Left ventricle myocardium inferior (tissue), 1 donor: ENCODE measurements at regions not wholly inside any gene's neighbourhood (a gene's known extent, or its start where the extent isn't known, plus 50 kb on each side); places are given as distances from the start of the nearest gene placed in this dataset.

Source experiments
- DNase-seq: peaks from one replicate; pipeline ENCODE4 v3.0.0-alpha.2; 2020
- H3K27ac ChIP-seq: fragments of 200-600 bp; replicated peaks from 2 replicates; pipeline ENCODE4 v1.8.0; 2021
- H3K27me3 ChIP-seq: fragments of 200-600 bp; 2 replicates; pipeline ENCODE4 v1.8.0; 2021; ENCODE audit warnings: low read depth
- H3K36me3 ChIP-seq: fragments of 200-600 bp; 2 replicates; pipeline ENCODE4 v1.8.0; 2021
- H3K4me1 ChIP-seq: fragments of 200-600 bp; 2 replicates; pipeline ENCODE4 v1.8.0; 2021
- H3K4me3 ChIP-seq: fragments of 200-600 bp; 2 replicates; pipeline ENCODE4 v1.8.0; 2021; ENCODE audit warnings: mild to moderate bottlenecking, moderate library complexity
- H3K9me3 ChIP-seq: fragments of 200-600 bp; replicated peaks from 2 replicates; pipeline ENCODE4 v1.8.0; 2021
- intact Hi-C: fragments of 100-400 bp; cut with micrococcal nuclease; formaldehyde crosslinking; loops from one replicate; pipeline ENCODE4 v1.11.0; 2022
- TF ChIP-seq, protein P1 (sequence below): fragments of 200-600 bp; IDR thresholded peaks from 2 replicates; pipeline ENCODE4 v1.8.0; 2021; ENCODE audit warnings: antibody characterized with exemption, mild to moderate bottlenecking, borderline replicate concordance
- donor health status: DM: no; HTN: yes; CAD: no; lungs with severe emphysema.

GRCh38 chr2:147649998-147650397 is 194.8 kb upstream of the ACVR2A start:
- intact Hi-C loops, result no loop called here
- TF ChIP-seq, protein P1, sequence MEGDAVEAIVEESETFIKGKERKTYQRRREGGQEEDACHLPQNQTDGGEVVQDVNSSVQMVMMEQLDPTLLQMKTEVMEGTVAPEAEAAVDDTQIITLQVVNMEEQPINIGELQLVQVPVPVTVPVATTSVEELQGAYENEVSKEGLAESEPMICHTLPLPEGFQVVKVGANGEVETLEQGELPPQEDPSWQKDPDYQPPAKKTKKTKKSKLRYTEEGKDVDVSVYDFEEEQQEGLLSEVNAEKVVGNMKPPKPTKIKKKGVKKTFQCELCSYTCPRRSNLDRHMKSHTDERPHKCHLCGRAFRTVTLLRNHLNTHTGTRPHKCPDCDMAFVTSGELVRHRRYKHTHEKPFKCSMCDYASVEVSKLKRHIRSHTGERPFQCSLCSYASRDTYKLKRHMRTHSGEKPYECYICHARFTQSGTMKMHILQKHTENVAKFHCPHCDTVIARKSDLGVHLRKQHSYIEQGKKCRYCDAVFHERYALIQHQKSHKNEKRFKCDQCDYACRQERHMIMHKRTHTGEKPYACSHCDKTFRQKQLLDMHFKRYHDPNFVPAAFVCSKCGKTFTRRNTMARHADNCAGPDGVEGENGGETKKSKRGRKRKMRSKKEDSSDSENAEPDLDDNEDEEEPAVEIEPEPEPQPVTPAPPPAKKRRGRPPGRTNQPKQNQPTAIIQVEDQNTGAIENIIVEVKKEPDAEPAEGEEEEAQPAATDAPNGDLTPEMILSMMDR, result no peak
- Histone ChIP-seq H3K27ac (no peak overlapping the region), H3K9me3 (no peaks in the 10 kb centered on the region), H3K36me3 (no peaks in the 10 kb centered on the region), H3K27me3 (no peaks in the 10 kb centered on the region), H3K4me3 (no peak overlapping the region), H3K4me1 (no peaks in the 10 kb centered on the region)
- no peak for DNase-seq

- intact Hi-C loops, result no loop called here
- H3K27ac ChIP-seq, result no peak overlapping the region
- TF ChIP-seq, protein P1, result no peak
- H3K27me3 ChIP-seq, result no peaks in the 10 kb centered on the region
- DNase-seq, result no peak
- no peaks in the 10 kb centered on the region for H3K36me3 ChIP-seq
- no peaks in the 10 kb centered on the region for H3K9me3 ChIP-seq
- no peaks in the 10 kb centered on the region for H3K4me1 ChIP-seq
- H3K4me3 ChIP-seq, result no peak overlapping the region
Measured at GRCh38 chr2:147649286-147649685, 195.5 kb upstream of the ACVR2A start.

DNA sequence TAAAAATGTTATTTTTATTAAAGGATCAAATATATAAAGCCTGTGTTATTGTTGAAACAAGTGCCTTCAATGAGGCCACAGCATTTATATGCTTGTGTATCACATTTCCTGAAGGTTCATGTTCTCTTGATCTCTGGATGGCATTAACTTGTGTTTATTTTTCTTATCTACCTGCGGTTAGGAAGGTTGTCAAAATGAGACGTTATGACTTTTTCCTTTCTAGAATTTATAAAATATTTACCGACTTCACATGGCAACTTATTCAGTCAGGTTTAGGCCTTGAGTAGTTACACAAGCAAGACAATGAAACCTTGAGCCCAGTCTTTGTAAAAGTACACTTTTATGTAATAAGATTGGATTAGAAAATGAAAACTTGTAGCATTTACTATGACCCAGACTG is 196.4 kb upstream of the ACVR2A start:
- Histone ChIP-seq H3K36me3 (no peaks in the 10 kb centered on the region), H3K9me3 (no peaks in the 10 kb centered on the region), H3K4me3 (no peak overlapping the region), H3K27me3 (no peaks in the 10 kb centered on the region), H3K4me1 (no peaks in the 10 kb centered on the region), H3K27ac (no peak overlapping the region)
- TF ChIP-seq, protein P1, result no peak
- intact Hi-C loops, result no loop called here
- no peak for DNase-seq

- H3K9me3 ChIP-seq, result no peaks in the 10 kb centered on the region
- H3K27ac ChIP-seq, result no peak overlapping the region
- H3K4me1 ChIP-seq, result no peaks in the 10 kb centered on the region
- no peak overlapping the region for H3K4me3 ChIP-seq
- DNase-seq, result no peak
- TF ChIP-seq, protein P1, result no peak
- H3K36me3 ChIP-seq, result no peaks in the 10 kb centered on the region
- H3K27me3 ChIP-seq, result no peaks in the 10 kb centered on the region
- intact Hi-C loops, result no loop called here
Measured at GRCh38 chr2:147647816-147648215, 197.0 kb upstream of the ACVR2A start.

- Histone ChIP-seq H3K27ac (no peak overlapping the region), H3K4me1 (no peaks in the 10 kb centered on the region), H3K9me3 (no peaks in the 10 kb centered on the region), H3K27me3 (no peaks in the 10 kb centered on the region), H3K36me3 (no peaks in the 10 kb centered on the region), H3K4me3 (no peak overlapping the region)
- intact Hi-C loops, result no loop called here
- TF ChIP-seq, protein P1, result no peak
- no peak for DNase-seq
Measured at GRCh38 chr2:147646818-147647468, 197.9 kb upstream of the ACVR2A start.
